ENCODE measurements at regions not wholly inside any gene's neighbourhood (a gene's known extent, or its start where the extent isn't known, plus 50 kb on each side); places are given as distances from the start of the nearest gene placed in this dataset.

- no peak for TF ChIP-seq CTCF (IDR thresholded peaks at IDR 0.05; ENCODE audit: insufficient read depth, low read depth, low read length)
- TF ChIP-seq EZH2 (IDR thresholded peaks at IDR 0.05; ENCODE audit: insufficient read depth, low read length), result no peak
- Histone ChIP-seq H3K4me1 (ENCODE audit: insufficient read depth, low read length) (no peaks in the 10 kb centered on the region), H3K27me3 (ENCODE audit: insufficient read depth, low read length) (no peaks in the 10 kb centered on the region), H3K9ac (ENCODE audit: low read length) (no peak overlapping the region), H3K4me2 (ENCODE audit: low read length) (no peak overlapping the region), H4K20me1 (ENCODE audit: insufficient read depth, low read length) (no peaks in the 10 kb centered on the region), H3K9me3 (ENCODE audit: insufficient read depth, low read depth, low read length) (no peaks in the 10 kb centered on the region), H3K36me3 (ENCODE audit: insufficient read depth, low read length) (no peaks in the 10 kb centered on the region), H3K4me3 (ENCODE audit: insufficient read depth, low read depth, low read length) (no peak overlapping the region), H3K27ac (ENCODE audit: low read depth, low read length) (no peak overlapping the region), H2AFZ (ENCODE audit: low read depth, low read length) (no peak overlapping the region), H3K79me2 (ENCODE audit: insufficient read depth, low read length) (no peaks in the 10 kb centered on the region)
- Mint-ChIP-seq H3K4me1 (ENCODE audit: low read depth, unreplicated experiment) (no peaks in the 10 kb centered on the region), H3K9me3 (ENCODE audit: unreplicated experiment) (peaks cover 2% of the 10 kb centered on the region), H3K36me3 (ENCODE audit: low read depth, unreplicated experiment) (no peaks in the 10 kb centered on the region), H3K27me3 (ENCODE audit: low read depth, unreplicated experiment) (peaks cover 22% of the 10 kb centered on the region), H3K4me3 (ENCODE audit: unreplicated experiment) (no peak overlapping the region), H3K27ac (ENCODE audit: unreplicated experiment) (no peak overlapping the region)
- FAIRE-seq, result no peak
- no peak for DNase-seq (ENCODE audit: low read depth)
These were observed 111.9 kb downstream of the PDCL3 start for GRCh38 chr2:100674666-100675065.

GRCh38 chr2:100675373-100675772, 112.6 kb downstream of the PDCL3 start:
- H3K4me3 ChIP-seq (ENCODE audit: insufficient read depth, low read depth, low read length), result no peak overlapping the region
- H3K4me1 Mint-ChIP-seq (ENCODE audit: low read depth, unreplicated experiment), result no peaks in the 10 kb centered on the region
- FAIRE-seq, result no peak
- TF ChIP-seq CTCF (IDR thresholded peaks at IDR 0.05; ENCODE audit: insufficient read depth, low read depth, low read length) (no peak), EZH2 (IDR thresholded peaks at IDR 0.05; ENCODE audit: insufficient read depth, low read length) (no peak)
- no peaks in the 10 kb centered on the region for H3K79me2 ChIP-seq (ENCODE audit: insufficient read depth, low read length)
- no peaks in the 10 kb centered on the region for H4K20me1 ChIP-seq (ENCODE audit: insufficient read depth, low read length)
- peaks cover 17% of the 10 kb centered on the region for H3K27me3 Mint-ChIP-seq (ENCODE audit: low read depth, unreplicated experiment)
- no peaks in the 10 kb centered on the region for H3K36me3 ChIP-seq (ENCODE audit: insufficient read depth, low read length)
- no peak overlapping the region for H3K27ac Mint-ChIP-seq (ENCODE audit: unreplicated experiment)
- no peak overlapping the region for H3K4me3 Mint-ChIP-seq (ENCODE audit: unreplicated experiment)
- DNase-seq (ENCODE audit: low read depth), result no peak
- H3K9me3 Mint-ChIP-seq (ENCODE audit: unreplicated experiment), result peaks cover 2% of the 10 kb centered on the region
- H3K36me3 Mint-ChIP-seq (ENCODE audit: low read depth, unreplicated experiment), result no peaks in the 10 kb centered on the region
- H3K27ac ChIP-seq (ENCODE audit: low read depth, low read length), result no peak overlapping the region
- no peaks in the 10 kb centered on the region for H3K9me3 ChIP-seq (ENCODE audit: insufficient read depth, low read depth, low read length)
- no peak overlapping the region for H2AFZ ChIP-seq (ENCODE audit: low read depth, low read length)
- H3K4me2 ChIP-seq (ENCODE audit: low read length), result no peak overlapping the region
- H3K27me3 ChIP-seq (ENCODE audit: insufficient read depth, low read length), result no peaks in the 10 kb centered on the region
- no peaks in the 10 kb centered on the region for H3K4me1 ChIP-seq (ENCODE audit: insufficient read depth, low read length)
- H3K9ac ChIP-seq (ENCODE audit: low read length), result no peak overlapping the region

- H3K79me2 ChIP-seq (ENCODE audit: insufficient read depth, low read length), result no peaks in the 10 kb centered on the region
- no peak for DNase-seq (ENCODE audit: low read depth)
- H4K20me1 ChIP-seq (ENCODE audit: insufficient read depth, low read length), result no peaks in the 10 kb centered on the region
- Mint-ChIP-seq H3K36me3 (ENCODE audit: low read depth, unreplicated experiment) (no peaks in the 10 kb centered on the region), H3K27ac (ENCODE audit: unreplicated experiment) (no peak overlapping the region), H3K27me3 (ENCODE audit: low read depth, unreplicated experiment) (peaks cover 12% of the 10 kb centered on the region), H3K4me1 (ENCODE audit: low read depth, unreplicated experiment) (no peaks in the 10 kb centered on the region), H3K9me3 (ENCODE audit: unreplicated experiment) (no peaks in the 10 kb centered on the region), H3K4me3 (ENCODE audit: unreplicated experiment) (no peak overlapping the region)
- H3K27ac ChIP-seq (ENCODE audit: low read depth, low read length), result no peak overlapping the region
- no peak for FAIRE-seq
- no peak overlapping the region for H3K4me3 ChIP-seq (ENCODE audit: insufficient read depth, low read depth, low read length)
- no peaks in the 10 kb centered on the region for H3K36me3 ChIP-seq (ENCODE audit: insufficient read depth, low read length)
- peaks cover 2% of the 10 kb centered on the region for H3K27me3 ChIP-seq (ENCODE audit: insufficient read depth, low read length)
- H2AFZ ChIP-seq (ENCODE audit: low read depth, low read length), result no peak overlapping the region
- H3K4me2 ChIP-seq (ENCODE audit: low read length), result no peak overlapping the region
- TF ChIP-seq CTCF (IDR thresholded peaks at IDR 0.05; ENCODE audit: insufficient read depth, low read depth, low read length) (no peak), EZH2 (IDR thresholded peaks at IDR 0.05; ENCODE audit: insufficient read depth, low read length) (no peak)
- no peaks in the 10 kb centered on the region for H3K4me1 ChIP-seq (ENCODE audit: insufficient read depth, low read length)
- no peaks in the 10 kb centered on the region for H3K9me3 ChIP-seq (ENCODE audit: insufficient read depth, low read depth, low read length)
- H3K9ac ChIP-seq (ENCODE audit: low read length), result no peak overlapping the region
These were observed 113.1 kb downstream of the PDCL3 start for GRCh38 chr2:100675855-100676254.
